ENCODE measurements at regions not wholly inside any gene's neighbourhood (a gene's known extent, or its start where the extent isn't known, plus 50 kb on each side); places are given as distances from the start of the nearest gene placed in this dataset.

- TF ChIP-seq PAXIP1 (CRISPR knock-in tag; conservative IDR thresholded peaks at IDR 0.05) (peak; percentile 100), MYPOP (CRISPR knock-in tag; IDR thresholded peaks at IDR 0.05) (peak; percentile 97), ZMYM2 (CRISPR knock-in tag; IDR thresholded peaks at IDR 0.05) (peak; percentile 98), MTF1 (CRISPR knock-in tag; IDR thresholded peaks at IDR 0.05) (no peak), TERF1 (CRISPR knock-in tag; IDR thresholded peaks at IDR 0.05) (no peak), ZNF180 (CRISPR knock-in tag; IDR thresholded peaks at IDR 0.05; ENCODE audit: borderline replicate concordance, low read depth) (no peak; the same call in 1 of the 2 replicates), MEF2D (CRISPR knock-in tag; IDR thresholded peaks at IDR 0.05) (peak; percentile 99), ZNF562 (CRISPR knock-in tag; IDR thresholded peaks at IDR 0.05; ENCODE audit: borderline replicate concordance) (no peak), SKI (IDR thresholded peaks at IDR 0.05; ENCODE audit: partially characterized antibody) (peak; percentile 99), GATAD2A (CRISPR knock-in tag; IDR thresholded peaks at IDR 0.05) (peak; percentile 100), HES4 (CRISPR knock-in tag; IDR thresholded peaks at IDR 0.05; ENCODE audit: borderline replicate concordance) (no peak), MBD4 (IDR thresholded peaks at IDR 0.05; ENCODE audit: borderline replicate concordance, low read length) (no peak; the same call in 1 of the 2 replicates), SALL2 (CRISPR knock-in tag; IDR thresholded peaks at IDR 0.05) (peak; percentile 95), CENPX (CRISPR knock-in tag; IDR thresholded peaks at IDR 0.05) (no peak), SMYD3 (CRISPR knock-in tag; IDR thresholded peaks at IDR 0.05) (peak; percentile 98), ZNF362 (CRISPR knock-in tag; IDR thresholded peaks at IDR 0.05; ENCODE audit: borderline replicate concordance) (peak; percentile 88; the same call in 1 of the 2 replicates), TRAFD1 (CRISPR knock-in tag; IDR thresholded peaks at IDR 0.05; ENCODE audit: borderline replicate concordance) (peak; percentile 99), ISL2 (CRISPR knock-in tag; IDR thresholded peaks at IDR 0.05) (peak; percentile 100), GPN1 (CRISPR knock-in tag; IDR thresholded peaks at IDR 0.05; ENCODE audit: borderline replicate concordance) (no peak), ZNF512 (CRISPR knock-in tag; IDR thresholded peaks at IDR 0.05) (peak; percentile 89; the same call in 1 of the 2 replicates)
Observed at GRCh38 chr20:17859002-17859615, 109.5 kb downstream of the SNX5 start (continued).

Data from HepG2 (cell line).